22Rv1 (cell line): ENCODE measurements at regions not wholly inside any gene's neighbourhood (a gene's known extent, or its start where the extent isn't known, plus 50 kb on each side); places are given as distances from the start of the nearest gene placed in this dataset.

ENCODE experiments used
- ZFX ChIP-seq: fragments of 450-650 bp; IDR thresholded peaks from 2 replicates; pipeline ENCODE4 v1.6.1; 2017; ENCODE audit warnings: antibody characterized with exemption, borderline replicate concordance
- TF ChIP-seq, protein P1 (sequence below): fragments of 450-650 bp; IDR thresholded peaks from 2 replicates; pipeline ENCODE4 v1.5.1; 2017; ENCODE audit warnings: mild to moderate bottlenecking

DNA sequence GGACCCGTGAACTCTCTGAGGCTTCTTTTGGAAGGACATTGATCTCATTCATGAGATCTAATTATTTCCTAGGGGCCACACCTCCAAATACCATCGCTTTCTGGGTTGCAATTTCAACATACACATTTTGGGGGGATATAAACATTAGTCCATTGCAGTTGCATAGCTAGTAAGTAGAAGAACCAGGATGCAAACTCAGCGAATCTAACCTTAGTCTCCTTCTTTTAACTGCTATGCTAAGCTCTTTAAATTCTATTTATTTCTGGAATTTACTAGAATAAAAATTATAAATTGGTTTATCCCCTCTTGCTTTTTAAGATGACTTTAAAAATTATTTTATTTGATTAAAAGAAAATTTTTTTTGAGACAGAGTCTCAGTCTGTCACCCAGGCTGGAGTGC, 232.5 kb upstream of the EEF2KMT start:
- TF ChIP-seq ZFX: no peak
- TF ChIP-seq, protein P1, sequence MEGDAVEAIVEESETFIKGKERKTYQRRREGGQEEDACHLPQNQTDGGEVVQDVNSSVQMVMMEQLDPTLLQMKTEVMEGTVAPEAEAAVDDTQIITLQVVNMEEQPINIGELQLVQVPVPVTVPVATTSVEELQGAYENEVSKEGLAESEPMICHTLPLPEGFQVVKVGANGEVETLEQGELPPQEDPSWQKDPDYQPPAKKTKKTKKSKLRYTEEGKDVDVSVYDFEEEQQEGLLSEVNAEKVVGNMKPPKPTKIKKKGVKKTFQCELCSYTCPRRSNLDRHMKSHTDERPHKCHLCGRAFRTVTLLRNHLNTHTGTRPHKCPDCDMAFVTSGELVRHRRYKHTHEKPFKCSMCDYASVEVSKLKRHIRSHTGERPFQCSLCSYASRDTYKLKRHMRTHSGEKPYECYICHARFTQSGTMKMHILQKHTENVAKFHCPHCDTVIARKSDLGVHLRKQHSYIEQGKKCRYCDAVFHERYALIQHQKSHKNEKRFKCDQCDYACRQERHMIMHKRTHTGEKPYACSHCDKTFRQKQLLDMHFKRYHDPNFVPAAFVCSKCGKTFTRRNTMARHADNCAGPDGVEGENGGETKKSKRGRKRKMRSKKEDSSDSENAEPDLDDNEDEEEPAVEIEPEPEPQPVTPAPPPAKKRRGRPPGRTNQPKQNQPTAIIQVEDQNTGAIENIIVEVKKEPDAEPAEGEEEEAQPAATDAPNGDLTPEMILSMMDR: no peak
